ENCODE measurements at regions not wholly inside any gene's neighbourhood (a gene's known extent, or its start where the extent isn't known, plus 50 kb on each side); places are given as distances from the start of the nearest gene placed in this dataset.
"Not testable (repeated sequence)": the region's sequence is repeated elsewhere in the genome, so short reads cannot be mapped to it uniquely, and the experiment has no call there.

DNA sequence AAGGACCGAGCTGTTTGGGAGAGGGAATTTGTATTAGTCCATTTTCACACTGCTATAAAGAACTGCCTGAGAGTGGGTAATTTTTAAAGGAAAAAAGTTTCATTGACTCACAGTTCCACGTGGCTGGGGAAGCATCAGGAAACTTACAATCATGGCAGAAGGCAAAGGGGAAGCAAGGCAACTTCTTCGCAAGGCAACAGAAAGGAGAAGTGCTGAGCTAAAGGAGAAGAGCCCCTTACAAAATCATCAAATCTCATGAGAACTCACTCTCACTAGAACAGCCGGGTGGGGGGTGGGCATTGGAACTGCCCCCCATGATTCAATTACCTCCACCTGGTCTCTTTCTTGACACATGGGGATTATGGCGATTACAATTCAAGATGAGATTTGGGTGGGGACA is 121.8 kb upstream of the SLC13A1 start:
- not testable (repeated sequence) for DNase-seq

GRCh38 chr7:123319911-123320310 is 120.1 kb upstream of the SLC13A1 start:
- DNase-seq = no peak

DNA sequence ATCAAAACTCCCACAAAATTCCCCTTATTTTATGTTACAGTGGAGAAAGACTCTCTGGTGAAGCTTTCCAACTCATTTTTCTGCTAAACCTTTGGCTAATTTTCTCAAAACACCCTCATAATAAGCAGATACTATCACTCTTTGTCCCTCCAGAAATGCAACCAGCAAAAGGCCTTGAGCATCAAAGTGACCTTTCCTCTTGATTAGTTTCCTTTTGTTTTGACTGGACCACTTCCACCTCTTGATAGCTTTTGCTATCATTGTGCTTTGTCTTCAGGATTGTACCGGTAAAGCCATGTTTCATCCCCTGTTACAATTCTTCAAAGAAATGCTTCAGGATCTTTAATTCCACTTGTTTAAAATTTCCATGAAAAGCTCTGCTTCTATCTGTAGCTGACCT is 115.1 kb upstream of the SLC13A1 start:
- no peak for DNase-seq

DNA sequence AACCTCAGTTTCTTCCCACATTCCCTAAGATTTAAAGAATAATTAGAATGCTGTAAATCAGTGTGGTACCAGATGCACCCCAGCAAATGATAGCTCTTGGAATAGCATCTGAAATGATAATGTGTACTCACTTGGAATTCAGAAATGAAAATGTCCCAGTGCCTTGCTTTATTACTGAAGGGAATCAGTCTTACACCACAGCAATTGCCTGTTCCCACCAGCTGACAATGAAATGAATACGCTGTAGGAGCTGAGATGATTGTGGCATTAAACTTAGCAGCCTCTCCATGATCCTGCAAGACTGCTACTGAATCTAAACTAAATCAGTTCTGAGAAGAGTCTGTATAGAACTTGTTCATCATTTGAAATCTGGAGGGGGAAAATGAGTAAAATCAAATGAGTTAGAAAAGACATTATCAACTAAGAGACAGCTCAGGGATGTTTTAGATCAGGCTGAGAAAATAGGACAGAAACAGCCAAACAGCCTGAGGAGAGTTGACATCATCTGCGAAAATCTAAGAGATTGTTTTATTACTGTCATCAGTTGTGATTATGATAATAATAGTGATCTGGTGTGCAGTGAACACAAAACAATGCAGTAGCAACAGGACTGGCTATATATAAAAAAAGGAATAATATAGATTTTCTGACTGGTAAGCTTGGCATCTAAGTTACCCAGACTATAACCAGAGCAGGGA is 108.6 kb upstream of the SLC13A1 start:
- DNase-seq = no peak

GRCh38 chr7:123305840-123306375 is 106.1 kb upstream of the SLC13A1 start:
- no peak for DNase-seq

- no peak for DNase-seq
Observed at GRCh38 chr7:123303926-123304325, 104.2 kb upstream of the SLC13A1 start.

DNA sequence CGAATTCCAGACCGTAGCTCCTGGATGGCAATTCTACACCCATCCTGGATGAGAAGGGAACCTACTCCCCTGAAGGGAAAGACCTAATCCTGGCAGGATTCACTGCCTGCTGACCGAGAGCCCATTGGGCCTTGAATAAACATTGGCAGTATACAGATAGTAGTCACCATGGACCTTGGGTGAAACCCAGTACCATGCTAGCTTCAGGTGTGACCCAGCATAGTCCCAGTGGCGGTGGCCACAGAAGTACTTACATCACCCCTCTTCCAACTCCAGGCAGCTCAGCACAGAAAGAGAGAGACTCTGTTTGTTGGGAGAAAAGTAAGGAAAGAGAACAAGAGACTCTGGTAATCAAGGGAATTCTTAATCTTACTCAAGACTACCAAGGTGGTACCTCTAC is 97.2 kb upstream of the SLC13A1 start:
- DNase-seq = no peak

GRCh38 chr7:123293710-123294109 is 93.9 kb upstream of the SLC13A1 start:
- DNase-seq = no peak

DNA sequence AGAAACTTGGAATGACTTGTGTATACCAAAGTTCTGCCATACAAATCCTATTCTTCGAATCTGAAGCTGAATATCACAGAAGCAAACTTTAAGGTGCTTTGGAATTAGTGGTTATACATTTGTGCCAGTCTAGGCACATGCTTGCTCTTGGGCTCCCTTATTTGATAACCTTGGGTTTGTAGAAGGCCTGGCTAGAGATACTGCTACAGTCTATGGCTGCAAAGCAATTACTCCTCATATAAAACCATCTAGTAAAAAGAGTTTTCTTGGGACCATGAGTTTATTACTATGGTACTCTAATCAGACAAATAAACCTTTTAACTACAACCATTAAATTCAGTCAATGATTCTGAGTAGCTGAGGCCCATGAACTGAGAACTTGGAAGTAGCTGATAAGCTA is 92.5 kb upstream of the SLC13A1 start:
- no peak for DNase-seq

DNA sequence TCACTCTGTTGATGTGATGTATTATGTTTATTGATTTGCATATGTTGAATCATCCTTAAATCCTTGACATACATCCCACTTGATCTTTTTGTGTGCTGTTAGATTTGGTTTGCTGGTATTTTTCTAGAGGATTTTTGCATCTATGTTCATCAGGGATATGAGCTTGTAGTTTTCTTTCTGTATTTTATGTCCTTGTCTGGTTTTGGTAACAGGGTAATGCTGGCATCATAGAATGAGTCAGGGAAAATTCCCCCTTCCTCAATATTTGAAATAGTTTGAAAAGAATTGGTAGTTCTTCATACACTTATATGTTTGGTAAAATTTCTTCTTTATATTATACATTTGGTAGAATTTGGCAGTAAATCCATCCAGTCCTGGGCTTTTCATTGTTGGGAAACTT is 89.4 kb upstream of the SLC13A1 start:
- no peak for DNase-seq

DNA sequence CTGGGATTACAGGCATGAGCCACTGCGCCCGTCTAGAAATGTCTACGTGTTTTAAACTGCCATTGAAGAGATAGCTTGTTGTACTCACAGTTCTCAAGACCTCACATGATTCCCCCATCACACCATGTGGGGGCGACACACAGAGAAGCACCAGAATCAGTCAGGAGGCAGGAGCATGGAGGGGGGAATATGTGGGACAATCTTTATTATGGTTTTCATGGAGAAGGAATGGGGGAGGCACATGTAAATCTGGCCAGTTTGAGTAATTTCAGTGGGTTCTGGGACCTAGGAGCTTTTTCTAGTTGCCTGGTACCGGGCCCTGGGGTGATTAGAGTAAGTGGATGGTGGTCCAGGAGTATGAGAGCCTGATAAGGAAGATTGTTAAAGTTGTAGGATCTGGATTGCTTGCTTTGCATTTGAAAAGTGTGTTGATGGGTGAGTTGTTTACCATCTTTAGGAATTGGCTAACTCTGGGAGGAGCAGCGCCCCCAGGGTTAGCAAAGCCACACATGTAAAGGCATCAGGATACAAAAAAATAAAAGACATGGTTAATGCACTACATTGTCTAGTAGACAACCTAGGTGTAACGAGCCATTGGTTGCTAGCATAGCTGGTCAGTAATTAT is 85.4 kb upstream of the SLC13A1 start:
- no peak for DNase-seq

- no peak for DNase-seq
Observed at GRCh38 chr7:123283373-123283772, 83.6 kb upstream of the SLC13A1 start.

DNA sequence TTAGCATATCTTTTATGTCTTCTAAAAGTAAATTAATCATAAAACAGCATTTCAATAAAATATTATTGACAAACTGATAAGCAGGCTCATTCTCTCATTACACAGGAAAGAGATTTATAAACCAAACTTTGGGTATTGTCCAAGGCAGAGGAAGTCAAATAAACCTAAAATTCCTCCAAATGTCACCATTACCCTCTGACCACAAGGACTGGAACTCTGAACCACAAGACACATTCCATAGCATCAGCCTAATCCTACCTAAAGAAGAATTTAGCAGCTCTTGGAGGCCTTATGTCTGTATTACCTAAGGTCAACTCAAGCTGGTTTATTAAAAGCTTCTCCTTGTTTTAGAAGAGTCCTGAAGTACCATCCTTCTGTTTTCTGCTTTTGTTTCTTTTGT is 82.4 kb upstream of the SLC13A1 start:
- DNase-seq = no peak

GRCh38 chr7:123279949-123280348 is 80.2 kb upstream of the SLC13A1 start:
- no peak for DNase-seq

DNA sequence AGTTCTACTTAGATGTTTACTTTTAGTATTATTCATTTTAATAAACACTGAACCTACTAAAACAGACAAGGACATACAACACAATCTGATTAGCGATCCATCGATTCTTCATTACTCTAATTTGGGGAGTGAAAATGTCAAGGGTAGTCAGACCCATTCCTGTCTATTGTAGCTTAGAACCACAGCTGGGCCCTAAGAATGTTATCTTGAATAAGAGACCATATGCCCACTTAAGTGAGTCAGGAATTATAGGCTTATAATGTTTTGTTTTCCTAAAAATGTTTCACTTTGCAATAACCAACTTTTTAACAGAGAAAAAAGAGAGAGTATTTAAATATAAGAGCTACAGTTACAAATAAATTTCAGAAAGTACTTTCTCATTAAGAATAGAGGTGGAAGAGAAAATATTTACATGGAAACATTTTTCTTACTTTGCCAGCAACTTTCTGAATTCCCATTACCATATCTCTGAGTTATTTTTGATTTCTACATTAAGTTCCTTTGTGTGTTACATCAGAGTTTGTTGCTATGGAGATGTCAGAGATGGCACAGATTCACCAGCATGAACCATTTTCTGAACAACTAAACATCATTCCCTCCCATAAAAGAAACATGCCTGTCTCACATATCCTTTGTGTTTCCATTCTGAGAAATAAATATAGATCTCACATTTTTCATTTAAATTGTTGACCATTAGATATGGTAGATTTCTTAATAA is 75.4 kb upstream of the SLC13A1 start:
- DNase-seq = peak in 1 of 3 experiments; percentile 24

GRCh38 chr7:123273185-123273584 is 73.4 kb upstream of the SLC13A1 start:
- DNase-seq = no peak

DNA sequence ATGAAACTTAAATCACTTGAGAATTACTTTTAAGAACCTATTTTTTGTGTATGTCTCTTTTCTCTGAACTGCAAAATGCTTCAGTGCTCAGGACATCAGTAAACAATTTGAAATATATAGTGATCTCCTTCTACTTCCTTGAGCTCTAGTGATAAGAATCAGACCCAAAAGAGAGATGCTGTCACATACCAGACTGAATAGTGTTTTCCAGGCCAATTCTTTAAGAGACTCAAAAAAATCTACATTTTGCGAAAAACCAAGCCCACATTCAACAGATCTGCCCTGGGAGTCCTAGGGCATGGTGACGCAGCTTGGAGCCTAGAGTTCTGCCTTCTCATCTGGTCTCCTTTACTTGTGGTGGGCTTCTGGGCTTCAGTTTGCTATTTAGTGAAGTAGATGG is 72.1 kb upstream of the SLC13A1 start:
- DNase-seq = no peak

- no peak for DNase-seq
Observed at GRCh38 chr7:123271231-123271630, 71.5 kb upstream of the SLC13A1 start.

DNA sequence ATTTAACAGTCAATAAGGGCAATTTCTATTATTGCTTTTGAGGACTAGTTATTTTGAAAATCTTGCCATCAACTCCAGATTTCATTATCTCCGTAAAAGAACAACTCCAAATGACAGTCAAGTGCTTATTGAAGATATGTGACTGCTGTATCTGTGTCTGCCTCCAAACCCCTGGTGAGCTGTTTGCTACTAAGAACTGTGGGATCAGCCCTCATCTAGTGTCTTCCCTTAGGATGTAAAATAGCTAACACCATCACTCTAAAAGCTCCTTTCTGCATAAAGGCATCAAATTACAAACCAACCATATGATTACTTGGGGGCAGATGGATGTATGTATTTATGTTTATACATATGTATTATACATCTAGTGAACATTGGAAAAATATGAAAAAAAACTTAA is 70.8 kb upstream of the SLC13A1 start:
- DNase-seq = peak in 1 of 3 experiments; percentile 16

GRCh38 chr7:123265853-123266252 is 66.1 kb upstream of the SLC13A1 start:
- no peak for DNase-seq

DNA sequence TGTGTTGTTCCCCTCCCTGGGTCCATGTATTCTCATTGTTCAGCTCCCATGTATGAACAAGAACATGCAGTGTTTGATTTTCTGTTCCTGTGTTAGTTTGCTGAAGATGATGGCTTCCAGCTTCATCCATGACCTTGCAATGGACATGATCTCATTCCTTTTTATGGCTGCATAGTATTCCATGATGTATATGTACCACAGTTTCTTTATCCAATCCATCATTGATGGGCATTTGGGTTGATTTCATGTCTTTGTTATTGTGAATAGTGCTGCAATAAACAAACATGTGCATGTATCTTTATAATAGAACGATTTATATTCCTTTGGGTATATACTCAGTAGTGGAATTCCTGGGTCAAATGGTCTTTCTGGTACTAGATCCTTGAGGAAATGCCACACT is 65.1 kb upstream of the SLC13A1 start:
- not testable (repeated sequence) for DNase-seq

GRCh38 chr7:123260428-123260960 is 60.7 kb upstream of the SLC13A1 start:
- no peak for DNase-seq

GRCh38 chr7:123259759-123260158 is 60.0 kb upstream of the SLC13A1 start:
- DNase-seq = no peak

Measured in NCI-H1417 (cell line).